ENCODE measurements at regions not wholly inside any gene's neighbourhood (a gene's known extent, or its start where the extent isn't known, plus 50 kb on each side); places are given as distances from the start of the nearest gene placed in this dataset.

DNA sequence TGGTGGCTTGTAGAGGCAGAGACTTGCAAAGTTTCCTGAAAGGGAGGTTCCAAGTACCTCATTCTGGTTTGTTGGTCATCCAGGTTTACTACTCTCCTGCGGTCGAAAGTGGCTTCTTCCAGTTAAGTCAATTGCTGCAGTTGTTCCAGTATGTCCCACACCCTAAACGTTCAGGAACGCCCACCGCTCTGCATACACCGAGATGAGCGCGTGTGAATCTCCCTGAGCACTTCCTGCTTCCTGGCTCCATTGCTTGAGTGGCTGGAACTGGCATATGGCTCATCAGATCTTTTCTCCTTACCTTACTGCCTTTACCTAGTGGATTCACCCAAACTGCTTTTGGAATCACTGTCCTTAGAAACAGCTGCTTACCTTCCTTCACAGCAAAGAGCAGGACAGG, 59.1 kb upstream of the GLIS3 start:
- DNase-seq (ENCODE audit: low read depth), result no peak
- TF ChIP-seq, protein P1, sequence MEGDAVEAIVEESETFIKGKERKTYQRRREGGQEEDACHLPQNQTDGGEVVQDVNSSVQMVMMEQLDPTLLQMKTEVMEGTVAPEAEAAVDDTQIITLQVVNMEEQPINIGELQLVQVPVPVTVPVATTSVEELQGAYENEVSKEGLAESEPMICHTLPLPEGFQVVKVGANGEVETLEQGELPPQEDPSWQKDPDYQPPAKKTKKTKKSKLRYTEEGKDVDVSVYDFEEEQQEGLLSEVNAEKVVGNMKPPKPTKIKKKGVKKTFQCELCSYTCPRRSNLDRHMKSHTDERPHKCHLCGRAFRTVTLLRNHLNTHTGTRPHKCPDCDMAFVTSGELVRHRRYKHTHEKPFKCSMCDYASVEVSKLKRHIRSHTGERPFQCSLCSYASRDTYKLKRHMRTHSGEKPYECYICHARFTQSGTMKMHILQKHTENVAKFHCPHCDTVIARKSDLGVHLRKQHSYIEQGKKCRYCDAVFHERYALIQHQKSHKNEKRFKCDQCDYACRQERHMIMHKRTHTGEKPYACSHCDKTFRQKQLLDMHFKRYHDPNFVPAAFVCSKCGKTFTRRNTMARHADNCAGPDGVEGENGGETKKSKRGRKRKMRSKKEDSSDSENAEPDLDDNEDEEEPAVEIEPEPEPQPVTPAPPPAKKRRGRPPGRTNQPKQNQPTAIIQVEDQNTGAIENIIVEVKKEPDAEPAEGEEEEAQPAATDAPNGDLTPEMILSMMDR (IDR thresholded peaks at IDR 0.05; ENCODE audit: low read depth, low read length, missing control alignments), result no peak
- no peak overlapping the region for H3K4me3 ChIP-seq (ENCODE audit: low read depth, low read length)

DNA sequence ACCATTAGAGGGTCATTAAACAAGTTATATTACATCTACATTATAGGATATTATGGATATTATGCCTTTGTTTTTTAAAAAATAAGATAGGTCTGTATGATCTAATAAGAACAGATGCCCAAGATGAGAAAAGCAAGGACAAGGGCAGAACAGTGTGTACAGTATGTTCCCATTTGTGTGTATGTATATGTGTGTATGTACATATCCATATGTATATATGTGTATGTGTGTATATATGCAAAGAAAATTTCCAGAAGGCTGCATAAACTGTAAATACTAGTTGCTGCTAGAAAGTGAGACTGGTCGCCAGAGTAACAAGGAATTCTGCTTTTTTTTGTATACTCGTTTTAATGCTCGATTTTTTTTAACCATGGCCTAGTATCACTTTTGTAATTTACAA, 58.1 kb upstream of the GLIS3 start:
- H3K4me3 ChIP-seq (ENCODE audit: low read depth, low read length), result no peak overlapping the region
- DNase-seq (ENCODE audit: low read depth), result no peak
- TF ChIP-seq, protein P1 (IDR thresholded peaks at IDR 0.05; ENCODE audit: low read depth, low read length, missing control alignments), result no peak

DNA sequence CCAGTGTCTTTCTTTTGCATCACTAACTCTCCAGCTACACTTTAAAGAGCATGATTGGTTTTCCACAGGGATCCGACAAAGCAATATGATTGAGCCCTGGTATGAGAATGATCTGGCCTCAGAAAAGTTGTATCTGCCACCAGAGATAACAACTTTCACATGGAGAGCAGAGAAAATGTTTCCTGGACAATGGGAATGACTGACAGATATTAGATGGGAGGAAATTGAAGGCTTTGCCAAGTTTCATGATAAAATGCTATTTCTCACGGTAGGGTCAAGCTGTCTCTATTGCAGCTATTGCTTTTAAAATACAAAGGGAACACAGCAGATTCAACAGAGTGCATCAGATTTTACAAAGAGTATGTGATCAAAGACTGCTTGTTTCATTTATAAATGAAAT, 56.4 kb upstream of the GLIS3 start:
- no peak overlapping the region for H3K4me3 ChIP-seq (ENCODE audit: low read depth, low read length)
- DNase-seq (ENCODE audit: low read depth), result no peak
- TF ChIP-seq, protein P1 (IDR thresholded peaks at IDR 0.05; ENCODE audit: low read depth, low read length, missing control alignments), result no peak

DNA sequence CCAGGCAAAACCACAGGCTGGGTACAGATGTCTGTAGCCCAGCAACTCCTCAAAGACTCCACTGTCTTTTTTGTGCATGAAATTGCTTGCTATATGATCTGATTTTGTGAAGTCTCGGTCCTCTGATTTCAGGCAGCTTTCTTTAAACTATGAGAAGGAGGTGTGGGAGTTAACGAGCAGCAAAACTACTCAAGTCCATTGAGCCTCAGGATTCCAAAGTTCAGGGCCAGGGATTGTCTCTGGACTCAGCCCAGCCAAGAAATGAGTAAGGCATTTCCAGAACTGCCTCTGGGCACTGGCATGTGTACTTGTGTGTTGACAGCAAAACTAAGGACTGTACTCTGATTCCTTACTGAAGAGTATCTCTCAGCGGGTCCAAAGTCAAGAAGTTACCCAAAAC, 53.4 kb upstream of the GLIS3 start:
- TF ChIP-seq, protein P1 (IDR thresholded peaks at IDR 0.05; ENCODE audit: low read depth, low read length, missing control alignments), result no peak
- H3K4me3 ChIP-seq (ENCODE audit: low read depth, low read length), result no peak overlapping the region
- no peak for DNase-seq (ENCODE audit: low read depth)

DNA sequence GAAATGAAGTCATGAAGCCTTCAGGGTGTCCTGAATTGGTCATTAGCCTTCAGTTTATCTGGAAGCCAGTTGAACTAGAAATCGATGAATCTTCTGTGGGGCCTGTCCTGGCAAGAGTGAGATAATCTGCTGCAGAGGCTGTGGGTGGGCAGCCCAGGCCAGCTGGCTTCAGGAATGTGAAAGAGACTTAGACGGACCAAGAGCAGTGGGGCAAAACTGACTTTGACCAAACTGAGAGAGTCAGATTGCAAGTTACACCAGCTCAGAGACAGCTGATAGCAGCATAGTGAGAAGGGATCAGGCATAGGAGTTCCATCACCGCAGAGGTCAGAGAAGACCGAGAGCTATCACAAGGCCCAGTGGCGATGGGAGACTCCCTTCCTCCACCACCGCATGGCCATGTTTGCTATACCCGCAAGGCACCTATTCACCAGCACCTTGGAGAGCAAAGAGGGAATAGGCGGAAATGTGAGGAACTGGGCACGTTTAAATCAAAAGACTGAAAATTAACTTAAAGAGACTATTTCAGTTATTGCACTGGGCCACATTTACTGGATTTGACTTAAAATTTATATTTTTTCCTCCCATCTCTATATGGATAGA, 50.0 kb upstream of the GLIS3 start:
- no peak for DNase-seq (ENCODE audit: low read depth)
- no peak overlapping the region for H3K4me3 ChIP-seq (ENCODE audit: low read depth, low read length)
- TF ChIP-seq, protein P1 (IDR thresholded peaks at IDR 0.05; ENCODE audit: low read depth, low read length, missing control alignments), result no peak
